ENCODE measurements at regions not wholly inside any gene's neighbourhood (a gene's known extent, or its start where the extent isn't known, plus 50 kb on each side); places are given as distances from the start of the nearest gene placed in this dataset.

- ChIA-PET CTCF (no interaction called here), POLR2A (ENCODE audit: low non-redundant PET) (no interaction called here)
- intact Hi-C loops (cut with micrococcal nuclease; ENCODE audit: unreplicated experiment) = no loop called here
- TF ChIP-seq CTCF (conservative IDR thresholded peaks at IDR 0.05; ENCODE audit: low read depth, low read length) = no peak
- TF ChIP-seq EZH2 (IDR thresholded peaks at IDR 0.05; ENCODE audit: borderline replicate concordance, low read depth, low read length, poor library complexity, severe bottlenecking) = no peak
- Histone ChIP-seq H3K27ac (ENCODE audit: low read depth, low read length, poor library complexity, severe bottlenecking) (no peak overlapping the region), H3K4me1 (ENCODE audit: insufficient read depth, low read length, poor library complexity, severe bottlenecking) (no peaks in the 10 kb centered on the region), H3K27me3 (replicated peaks; ENCODE audit: insufficient read depth, low read depth, low read length, poor library complexity) (no peaks in the 10 kb centered on the region), H3K36me3 (ENCODE audit: insufficient read depth, low read length, poor library complexity, severe bottlenecking) (no peaks in the 10 kb centered on the region), H3K9me3 (ENCODE audit: low read depth, low read length, poor library complexity, severe bottlenecking) (no peaks in the 10 kb centered on the region), H3K4me3 (ENCODE audit: low read depth, low read length, poor library complexity, severe bottlenecking) (no peak overlapping the region)
- DNase-seq (ENCODE audit: low spot score) = no peak
- no TSS peak for BruUV-seq (replicated peaks)
Observed at GRCh38 chr7:142451817-142452216, 194.0 kb upstream of the PRSS58 start.

- TF ChIP-seq EZH2 (IDR thresholded peaks at IDR 0.05; ENCODE audit: borderline replicate concordance, low read depth, low read length, poor library complexity, severe bottlenecking) (no peak), CTCF (conservative IDR thresholded peaks at IDR 0.05; ENCODE audit: low read depth, low read length) (no peak)
- Histone ChIP-seq H3K4me3 (ENCODE audit: low read depth, low read length, poor library complexity, severe bottlenecking) (no peak overlapping the region), H3K4me1 (ENCODE audit: insufficient read depth, low read length, poor library complexity, severe bottlenecking) (no peaks in the 10 kb centered on the region), H3K27ac (ENCODE audit: low read depth, low read length, poor library complexity, severe bottlenecking) (no peak overlapping the region), H3K36me3 (ENCODE audit: insufficient read depth, low read length, poor library complexity, severe bottlenecking) (no peaks in the 10 kb centered on the region), H3K27me3 (replicated peaks; ENCODE audit: insufficient read depth, low read depth, low read length, poor library complexity) (no peaks in the 10 kb centered on the region), H3K9me3 (ENCODE audit: low read depth, low read length, poor library complexity, severe bottlenecking) (no peaks in the 10 kb centered on the region)
- DNase-seq (ENCODE audit: low spot score) = no peak
- intact Hi-C loops (cut with micrococcal nuclease; ENCODE audit: unreplicated experiment) = no loop called here
- ChIA-PET CTCF (no interaction called here), POLR2A (ENCODE audit: low non-redundant PET) (no interaction called here)
- BruUV-seq (replicated peaks) = no TSS peak
Observed at GRCh38 chr7:142451296-142451695, 193.4 kb upstream of the PRSS58 start.

- no peaks in the 10 kb centered on the region for H3K36me3 ChIP-seq (ENCODE audit: insufficient read depth, low read length, poor library complexity, severe bottlenecking)
- H3K27me3 ChIP-seq (replicated peaks; ENCODE audit: insufficient read depth, low read depth, low read length, poor library complexity) = no peaks in the 10 kb centered on the region
- H3K4me3 ChIP-seq (ENCODE audit: low read depth, low read length, poor library complexity, severe bottlenecking) = no peak overlapping the region
- intact Hi-C loops (cut with micrococcal nuclease; ENCODE audit: unreplicated experiment) = no loop called here
- ChIA-PET POLR2A (ENCODE audit: low non-redundant PET) (no interaction called here), CTCF (no interaction called here)
- DNase-seq (ENCODE audit: low spot score) = no peak
- TF ChIP-seq EZH2 (IDR thresholded peaks at IDR 0.05; ENCODE audit: borderline replicate concordance, low read depth, low read length, poor library complexity, severe bottlenecking) (no peak), CTCF (conservative IDR thresholded peaks at IDR 0.05; ENCODE audit: low read depth, low read length) (no peak)
- no peaks in the 10 kb centered on the region for H3K4me1 ChIP-seq (ENCODE audit: insufficient read depth, low read length, poor library complexity, severe bottlenecking)
- H3K9me3 ChIP-seq (ENCODE audit: low read depth, low read length, poor library complexity, severe bottlenecking) = no peaks in the 10 kb centered on the region
- no peak overlapping the region for H3K27ac ChIP-seq (ENCODE audit: low read depth, low read length, poor library complexity, severe bottlenecking)
- no TSS peak for BruUV-seq (replicated peaks)
Observed at GRCh38 chr7:142450695-142451094, 192.8 kb upstream of the PRSS58 start.
